A673 (cell line): ENCODE measurements at regions not wholly inside any gene's neighbourhood (a gene's known extent, or its start where the extent isn't known, plus 50 kb on each side); places are given as distances from the start of the nearest gene placed in this dataset.

Source experiments
- EZH2 ChIP-seq: fragments of 200-600 bp; sonication (generic); IDR thresholded peaks from 2 replicates; pipeline ENCODE4 v1.6.1; 2017; ENCODE audit warnings: borderline replicate concordance, low read depth, mild to moderate bottlenecking, mixed read lengths, antibody characterized with exemption, low read length; ENCODE audit not compliant: poor library complexity, severe bottlenecking
- TF ChIP-seq, protein P1 (sequence below): fragments of 300-800, 200-600 bp; sonication (generic); conservative IDR thresholded peaks from 2 replicates; pipeline ENCODE4 v1.5.1; 2017; ENCODE audit warnings: low read depth, mild to moderate bottlenecking, antibody characterized with exemption, low read length, moderate library complexity, mixed read lengths

DNA sequence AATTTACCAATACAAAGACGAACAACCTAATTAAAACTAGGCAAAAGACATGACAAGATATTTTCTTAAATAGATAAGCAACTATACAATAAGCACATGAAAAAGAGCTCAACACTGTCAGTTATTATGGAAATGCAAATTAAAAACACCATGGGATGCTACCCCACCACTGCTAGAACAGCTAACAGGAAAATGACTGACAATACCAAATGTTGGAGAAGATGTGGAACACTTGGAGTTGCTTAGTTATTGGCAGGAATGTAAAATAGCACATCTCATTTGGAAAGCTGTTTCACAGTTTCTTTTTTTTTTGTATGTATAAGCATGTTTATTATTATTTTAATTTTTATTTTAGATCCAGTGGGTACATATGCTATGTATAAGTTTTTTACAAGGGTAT is 84.4 kb downstream of the CYRIA start:
- TF ChIP-seq, protein P1, sequence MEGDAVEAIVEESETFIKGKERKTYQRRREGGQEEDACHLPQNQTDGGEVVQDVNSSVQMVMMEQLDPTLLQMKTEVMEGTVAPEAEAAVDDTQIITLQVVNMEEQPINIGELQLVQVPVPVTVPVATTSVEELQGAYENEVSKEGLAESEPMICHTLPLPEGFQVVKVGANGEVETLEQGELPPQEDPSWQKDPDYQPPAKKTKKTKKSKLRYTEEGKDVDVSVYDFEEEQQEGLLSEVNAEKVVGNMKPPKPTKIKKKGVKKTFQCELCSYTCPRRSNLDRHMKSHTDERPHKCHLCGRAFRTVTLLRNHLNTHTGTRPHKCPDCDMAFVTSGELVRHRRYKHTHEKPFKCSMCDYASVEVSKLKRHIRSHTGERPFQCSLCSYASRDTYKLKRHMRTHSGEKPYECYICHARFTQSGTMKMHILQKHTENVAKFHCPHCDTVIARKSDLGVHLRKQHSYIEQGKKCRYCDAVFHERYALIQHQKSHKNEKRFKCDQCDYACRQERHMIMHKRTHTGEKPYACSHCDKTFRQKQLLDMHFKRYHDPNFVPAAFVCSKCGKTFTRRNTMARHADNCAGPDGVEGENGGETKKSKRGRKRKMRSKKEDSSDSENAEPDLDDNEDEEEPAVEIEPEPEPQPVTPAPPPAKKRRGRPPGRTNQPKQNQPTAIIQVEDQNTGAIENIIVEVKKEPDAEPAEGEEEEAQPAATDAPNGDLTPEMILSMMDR = no peak
- no peak for TF ChIP-seq EZH2
